ENCODE measurements at regions not wholly inside any gene's neighbourhood (a gene's known extent, or its start where the extent isn't known, plus 50 kb on each side); places are given as distances from the start of the nearest gene placed in this dataset.

DNA sequence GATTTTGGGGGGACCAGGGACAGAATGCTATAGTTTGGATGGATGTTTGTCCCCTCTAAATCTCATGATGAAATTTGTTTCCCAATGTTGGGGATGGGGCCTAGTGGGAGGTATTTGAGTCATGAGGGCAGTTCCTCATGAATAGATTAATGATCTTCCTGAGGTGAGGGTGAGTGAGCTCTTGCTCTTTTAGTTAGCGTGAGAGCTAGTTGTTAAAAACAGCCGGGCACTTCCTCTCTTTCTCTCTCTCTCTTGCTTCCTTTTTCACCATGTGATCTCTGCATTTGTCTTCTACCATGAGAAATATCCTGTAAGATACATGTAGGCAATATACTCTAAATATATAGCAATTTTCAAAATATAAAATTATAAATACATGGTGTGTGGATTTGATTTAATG is 290.8 kb upstream of the PCDH9 start:
- TF ChIP-seq, protein P1, sequence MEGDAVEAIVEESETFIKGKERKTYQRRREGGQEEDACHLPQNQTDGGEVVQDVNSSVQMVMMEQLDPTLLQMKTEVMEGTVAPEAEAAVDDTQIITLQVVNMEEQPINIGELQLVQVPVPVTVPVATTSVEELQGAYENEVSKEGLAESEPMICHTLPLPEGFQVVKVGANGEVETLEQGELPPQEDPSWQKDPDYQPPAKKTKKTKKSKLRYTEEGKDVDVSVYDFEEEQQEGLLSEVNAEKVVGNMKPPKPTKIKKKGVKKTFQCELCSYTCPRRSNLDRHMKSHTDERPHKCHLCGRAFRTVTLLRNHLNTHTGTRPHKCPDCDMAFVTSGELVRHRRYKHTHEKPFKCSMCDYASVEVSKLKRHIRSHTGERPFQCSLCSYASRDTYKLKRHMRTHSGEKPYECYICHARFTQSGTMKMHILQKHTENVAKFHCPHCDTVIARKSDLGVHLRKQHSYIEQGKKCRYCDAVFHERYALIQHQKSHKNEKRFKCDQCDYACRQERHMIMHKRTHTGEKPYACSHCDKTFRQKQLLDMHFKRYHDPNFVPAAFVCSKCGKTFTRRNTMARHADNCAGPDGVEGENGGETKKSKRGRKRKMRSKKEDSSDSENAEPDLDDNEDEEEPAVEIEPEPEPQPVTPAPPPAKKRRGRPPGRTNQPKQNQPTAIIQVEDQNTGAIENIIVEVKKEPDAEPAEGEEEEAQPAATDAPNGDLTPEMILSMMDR (IDR thresholded peaks at IDR 0.05), result no peak
- TF ChIP-seq POLR2A (IDR thresholded peaks at IDR 0.05), result no peak
